HL-60 (cell line): ENCODE measurements at regions not wholly inside any gene's neighbourhood (a gene's known extent, or its start where the extent isn't known, plus 50 kb on each side); places are given as distances from the start of the nearest gene placed in this dataset.

Experiments
- GABPA ChIP-seq: IDR thresholded peaks from 2 replicates; pipeline ENCODE4 v1.6.1; 2012; ENCODE audit warnings: low read depth
- POLR2AphosphoS5 ChIP-seq: IDR thresholded peaks from 2 replicates; pipeline ENCODE4 v1.6.1; 2012; ENCODE audit warnings: low read depth
- REST ChIP-seq: IDR thresholded peaks from 2 replicates; pipeline ENCODE4 v1.6.1; 2012; ENCODE audit warnings: low read depth; ENCODE audit not compliant: insufficient replicate concordance
- SPI1 ChIP-seq: IDR thresholded peaks from 2 replicates; pipeline ENCODE4 v1.6.1; 2012; ENCODE audit warnings: low read depth, mild to moderate bottlenecking, borderline replicate concordance
- TF ChIP-seq, protein P1 (sequence below): IDR thresholded peaks from one replicate; pipeline ENCODE4 v1.5.1; 2011; ENCODE audit warnings: low read length, control low read depth, inconsistent platforms; ENCODE audit not compliant: insufficient read depth

DNA sequence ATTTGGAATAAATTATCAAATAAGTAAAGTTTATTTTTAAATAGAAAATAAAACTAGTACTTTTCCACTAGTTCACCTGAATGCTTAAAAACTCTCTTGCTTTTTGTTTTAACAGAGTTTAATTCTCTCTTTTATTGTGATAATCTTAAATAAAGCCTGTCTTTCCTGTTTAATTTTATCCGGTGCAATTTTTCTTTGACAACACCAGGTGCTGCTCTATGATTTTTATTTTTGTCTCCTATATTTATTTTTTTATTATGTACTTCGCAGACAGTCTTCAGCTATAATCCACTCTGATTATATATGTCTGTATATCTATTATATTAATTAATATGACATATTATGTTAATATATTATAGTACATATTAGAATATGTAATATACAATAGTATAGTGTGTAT, 1293.0 kb upstream of the EPHA6 start:
- TF ChIP-seq, protein P1, sequence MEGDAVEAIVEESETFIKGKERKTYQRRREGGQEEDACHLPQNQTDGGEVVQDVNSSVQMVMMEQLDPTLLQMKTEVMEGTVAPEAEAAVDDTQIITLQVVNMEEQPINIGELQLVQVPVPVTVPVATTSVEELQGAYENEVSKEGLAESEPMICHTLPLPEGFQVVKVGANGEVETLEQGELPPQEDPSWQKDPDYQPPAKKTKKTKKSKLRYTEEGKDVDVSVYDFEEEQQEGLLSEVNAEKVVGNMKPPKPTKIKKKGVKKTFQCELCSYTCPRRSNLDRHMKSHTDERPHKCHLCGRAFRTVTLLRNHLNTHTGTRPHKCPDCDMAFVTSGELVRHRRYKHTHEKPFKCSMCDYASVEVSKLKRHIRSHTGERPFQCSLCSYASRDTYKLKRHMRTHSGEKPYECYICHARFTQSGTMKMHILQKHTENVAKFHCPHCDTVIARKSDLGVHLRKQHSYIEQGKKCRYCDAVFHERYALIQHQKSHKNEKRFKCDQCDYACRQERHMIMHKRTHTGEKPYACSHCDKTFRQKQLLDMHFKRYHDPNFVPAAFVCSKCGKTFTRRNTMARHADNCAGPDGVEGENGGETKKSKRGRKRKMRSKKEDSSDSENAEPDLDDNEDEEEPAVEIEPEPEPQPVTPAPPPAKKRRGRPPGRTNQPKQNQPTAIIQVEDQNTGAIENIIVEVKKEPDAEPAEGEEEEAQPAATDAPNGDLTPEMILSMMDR: no peak
- TF ChIP-seq POLR2AphosphoS5 (no peak), REST (no peak), GABPA (no peak), SPI1 (no peak)
